MM.1S (cell line): ENCODE measurements at regions not wholly inside any gene's neighbourhood (a gene's known extent, or its start where the extent isn't known, plus 50 kb on each side); places are given as distances from the start of the nearest gene placed in this dataset.

Source experiments
- EZH2 ChIP-seq: fragments of 300-600 bp; sonication (generic); optimal IDR thresholded peaks from 2 replicates; pipeline ENCODE3; 2017; ENCODE audit warnings: low read depth, mild to moderate bottlenecking, antibody characterized with exemption, low read length, mixed read lengths
- EZH2phosphoT487 ChIP-seq: fragments of 300-600 bp; sonication (generic); IDR thresholded peaks from 2 replicates; pipeline ENCODE4 v1.6.1; 2018; ENCODE audit warnings: antibody characterized with exemption, low read length
- TF ChIP-seq, protein P1 (sequence below): fragments of 300-600 bp; sonication (generic); IDR thresholded peaks from 2 replicates; pipeline ENCODE4 v1.5.1; 2016; ENCODE audit warnings: antibody characterized with exemption, low read length, mixed read lengths

DNA sequence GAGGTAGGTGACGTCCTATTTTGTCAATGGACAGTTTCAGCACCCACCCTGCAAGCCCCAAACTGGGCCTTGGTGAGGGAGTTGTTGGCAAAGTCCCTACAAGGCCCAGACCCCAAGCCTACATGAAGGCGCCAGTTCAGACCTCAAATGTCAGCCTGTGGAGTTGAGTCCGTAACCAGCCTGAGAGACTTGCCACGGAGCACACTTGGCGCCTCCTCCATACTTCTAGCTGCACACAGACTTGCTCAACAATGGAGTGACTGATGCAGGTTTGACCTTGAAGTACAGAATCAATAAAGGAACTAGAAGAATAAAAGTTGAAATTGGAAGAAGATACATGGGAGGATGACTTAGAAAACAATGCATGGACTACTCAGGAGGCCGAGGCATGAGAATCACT, 134.3 kb downstream of the PROX1 start:
- TF ChIP-seq EZH2phosphoT487 (no peak), EZH2 (no peak)
- TF ChIP-seq, protein P1, sequence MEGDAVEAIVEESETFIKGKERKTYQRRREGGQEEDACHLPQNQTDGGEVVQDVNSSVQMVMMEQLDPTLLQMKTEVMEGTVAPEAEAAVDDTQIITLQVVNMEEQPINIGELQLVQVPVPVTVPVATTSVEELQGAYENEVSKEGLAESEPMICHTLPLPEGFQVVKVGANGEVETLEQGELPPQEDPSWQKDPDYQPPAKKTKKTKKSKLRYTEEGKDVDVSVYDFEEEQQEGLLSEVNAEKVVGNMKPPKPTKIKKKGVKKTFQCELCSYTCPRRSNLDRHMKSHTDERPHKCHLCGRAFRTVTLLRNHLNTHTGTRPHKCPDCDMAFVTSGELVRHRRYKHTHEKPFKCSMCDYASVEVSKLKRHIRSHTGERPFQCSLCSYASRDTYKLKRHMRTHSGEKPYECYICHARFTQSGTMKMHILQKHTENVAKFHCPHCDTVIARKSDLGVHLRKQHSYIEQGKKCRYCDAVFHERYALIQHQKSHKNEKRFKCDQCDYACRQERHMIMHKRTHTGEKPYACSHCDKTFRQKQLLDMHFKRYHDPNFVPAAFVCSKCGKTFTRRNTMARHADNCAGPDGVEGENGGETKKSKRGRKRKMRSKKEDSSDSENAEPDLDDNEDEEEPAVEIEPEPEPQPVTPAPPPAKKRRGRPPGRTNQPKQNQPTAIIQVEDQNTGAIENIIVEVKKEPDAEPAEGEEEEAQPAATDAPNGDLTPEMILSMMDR, result no peak
